Prostate gland (tissue), 2 donors: ENCODE measurements at regions not wholly inside any gene's neighbourhood (a gene's known extent, or its start where the extent isn't known, plus 50 kb on each side); places are given as distances from the start of the nearest gene placed in this dataset.

Experiments
- DNase-seq: peaks from one replicate; pipeline ENCODE4 v3.0.0-alpha.2; 2019; ENCODE audit warnings: low spot score
- H3K27ac ChIP-seq, 2 donors: fragments of 200-600 bp; sonication (generic); 2 replicates each; pipeline ENCODE4 v1.5.1; 2017 to 2019
- H3K27me3 ChIP-seq: fragments of 200-600 bp; sonication (generic); replicated peaks from 2 replicates; pipeline ENCODE4 v1.5.1; 2019; ENCODE audit not compliant: insufficient read depth
- H3K36me3 ChIP-seq, 2 donors: fragments of 200-600 bp; sonication (generic); 1 replicate in 1 of 2; 2 replicates in 1 of 2; pipeline versions ENCODE4 v1.5.1 to v1.8.1; 2017 to 2019
- H3K4me1 ChIP-seq: fragments of 200-600 bp; sonication (generic); replicated peaks from 2 replicates; pipeline ENCODE4 v1.5.1; 2019
- H3K4me3 ChIP-seq, 2 donors: fragments of 200-600 bp; sonication (generic); 2 replicates each; pipeline ENCODE4 v1.5.1; 2017 to 2019
- H3K9me3 ChIP-seq: fragments of 200-600 bp; sonication (generic); 2 replicates; pipeline ENCODE4 v1.5.1; 2017
- POLR2A ChIP-seq: fragments of 450-650 bp; IDR thresholded peaks from one replicate; pipeline ENCODE4 v1.6.1; 2016; ENCODE audit warnings: antibody characterized with exemption, mild to moderate bottlenecking
- POLR2AphosphoS5 ChIP-seq: sonication (generic); formaldehyde crosslinking; IDR thresholded peaks from one replicate; pipeline ENCODE4 v1.6.1; 2017; ENCODE audit warnings: antibody characterized with exemption
- WGBS: methylation state at CpG from one replicate; pipeline ENCODE4 v1.1.5; 2018; 5-methylcytosine and 5-hydroxymethylcytosine counted together
- intact Hi-C: fragments of 100-400 bp; cut with DNase I; formaldehyde crosslinking; loops from one replicate; pipeline ENCODE4 v1.14.2; 2022
- TF ChIP-seq, protein P1 (sequence below), 4 experiments: fragments of 200-600 bp in 2 of 4; fragments of 450-650 bp in 2 of 4; sonication (generic) in 2 of 4; IDR thresholded peaks; 1 replicate in 3 of 4; 2 replicates in 1 of 4; pipeline ENCODE4 v1.5.1; 2016 to 2019; ENCODE audit warnings: antibody characterized with exemption in 4 of 4, mild to moderate bottlenecking in 2 of 4, moderate library complexity in 2 of 4

- TF ChIP-seq, protein P1, sequence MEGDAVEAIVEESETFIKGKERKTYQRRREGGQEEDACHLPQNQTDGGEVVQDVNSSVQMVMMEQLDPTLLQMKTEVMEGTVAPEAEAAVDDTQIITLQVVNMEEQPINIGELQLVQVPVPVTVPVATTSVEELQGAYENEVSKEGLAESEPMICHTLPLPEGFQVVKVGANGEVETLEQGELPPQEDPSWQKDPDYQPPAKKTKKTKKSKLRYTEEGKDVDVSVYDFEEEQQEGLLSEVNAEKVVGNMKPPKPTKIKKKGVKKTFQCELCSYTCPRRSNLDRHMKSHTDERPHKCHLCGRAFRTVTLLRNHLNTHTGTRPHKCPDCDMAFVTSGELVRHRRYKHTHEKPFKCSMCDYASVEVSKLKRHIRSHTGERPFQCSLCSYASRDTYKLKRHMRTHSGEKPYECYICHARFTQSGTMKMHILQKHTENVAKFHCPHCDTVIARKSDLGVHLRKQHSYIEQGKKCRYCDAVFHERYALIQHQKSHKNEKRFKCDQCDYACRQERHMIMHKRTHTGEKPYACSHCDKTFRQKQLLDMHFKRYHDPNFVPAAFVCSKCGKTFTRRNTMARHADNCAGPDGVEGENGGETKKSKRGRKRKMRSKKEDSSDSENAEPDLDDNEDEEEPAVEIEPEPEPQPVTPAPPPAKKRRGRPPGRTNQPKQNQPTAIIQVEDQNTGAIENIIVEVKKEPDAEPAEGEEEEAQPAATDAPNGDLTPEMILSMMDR (IDR thresholded peaks at IDR 0.05): no peak
- TF ChIP-seq POLR2AphosphoS5 (no peak), POLR2A (no peak)
- H3K4me3 ChIP-seq: no peak overlapping the region
These were observed 214.7 kb upstream of the XYLT1 start for GRCh38 chr16:17685447-17685846.

GRCh38 chr16:17683281-17683680 is 212.5 kb upstream of the XYLT1 start:
- no peak for DNase-seq
- Histone ChIP-seq H3K27ac (no peak overlapping the region), H3K27me3 (no peaks in the 10 kb centered on the region), H3K9me3 (no peaks in the 10 kb centered on the region), H3K36me3 (no peaks in the 10 kb centered on the region), H3K4me3 (no peak overlapping the region), H3K4me1 (no peaks in the 10 kb centered on the region)
- WGBS: 58% methylated on average over 3 of the region's 3 CpGs
- TF ChIP-seq POLR2A (no peak), POLR2AphosphoS5 (no peak)
- TF ChIP-seq, protein P1 (IDR thresholded peaks at IDR 0.05): no peak
- intact Hi-C loops: no loop called here

More at GRCh38 chr16:17685447-17685846, 214.7 kb upstream of the XYLT1 start:
- H3K36me3 ChIP-seq: no peaks in the 10 kb centered on the region
- intact Hi-C loops: no loop called here
- no peaks in the 10 kb centered on the region for H3K9me3 ChIP-seq
- H3K27ac ChIP-seq: no peak overlapping the region
- no peak for DNase-seq
- H3K4me1 ChIP-seq: no peaks in the 10 kb centered on the region
- H3K27me3 ChIP-seq: no peaks in the 10 kb centered on the region

DNA sequence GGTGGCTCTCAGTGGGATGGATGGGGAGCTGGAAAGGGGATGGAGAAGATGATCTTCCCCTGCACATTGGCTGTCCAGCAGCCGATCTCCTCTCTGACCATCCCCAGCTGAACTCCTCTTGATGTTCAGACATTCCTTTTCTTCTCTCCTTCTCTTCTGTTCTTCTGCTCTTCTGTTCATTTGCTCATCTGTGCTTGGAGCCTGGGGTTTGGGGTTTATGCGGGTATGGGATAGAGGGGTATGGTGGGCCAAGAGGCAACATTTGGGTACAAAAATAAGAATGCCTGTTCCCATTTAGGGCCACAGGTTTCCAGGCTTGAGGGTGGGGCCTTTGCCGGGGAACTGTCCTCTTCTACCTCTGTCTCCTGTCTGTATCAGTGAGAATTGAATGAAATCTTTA is 205.4 kb upstream of the XYLT1 start:
- Histone ChIP-seq H3K4me1 (no peaks in the 10 kb centered on the region), H3K27me3 (no peaks in the 10 kb centered on the region), H3K27ac (no peak overlapping the region), H3K4me3 (no peak overlapping the region), H3K36me3 (no peaks in the 10 kb centered on the region), H3K9me3 (no peaks in the 10 kb centered on the region)
- intact Hi-C loops: no loop called here
- TF ChIP-seq POLR2A: no peak
- TF ChIP-seq, protein P1 (IDR thresholded peaks at IDR 0.05): no peak
- no peak for TF ChIP-seq POLR2AphosphoS5
- DNase-seq: no peak
- 92% methylated on average over 3 of the region's 3 CpGs for WGBS

- H3K27me3 ChIP-seq: no peaks in the 10 kb centered on the region
- H3K27ac ChIP-seq: no peak overlapping the region
- no peak overlapping the region for H3K4me3 ChIP-seq
- H3K4me1 ChIP-seq: no peaks in the 10 kb centered on the region
- no peaks in the 10 kb centered on the region for H3K9me3 ChIP-seq
- intact Hi-C loops: no loop called here
- WGBS: 67% methylated on average over 3 of the region's 3 CpGs
- TF ChIP-seq, protein P1 (IDR thresholded peaks at IDR 0.05): no peak
- no peak for TF ChIP-seq POLR2A
- TF ChIP-seq POLR2AphosphoS5: no peak
- no peaks in the 10 kb centered on the region for H3K36me3 ChIP-seq
- DNase-seq: no peak
These were observed 197.6 kb upstream of the XYLT1 start for GRCh38 chr16:17668386-17668785.

DNA sequence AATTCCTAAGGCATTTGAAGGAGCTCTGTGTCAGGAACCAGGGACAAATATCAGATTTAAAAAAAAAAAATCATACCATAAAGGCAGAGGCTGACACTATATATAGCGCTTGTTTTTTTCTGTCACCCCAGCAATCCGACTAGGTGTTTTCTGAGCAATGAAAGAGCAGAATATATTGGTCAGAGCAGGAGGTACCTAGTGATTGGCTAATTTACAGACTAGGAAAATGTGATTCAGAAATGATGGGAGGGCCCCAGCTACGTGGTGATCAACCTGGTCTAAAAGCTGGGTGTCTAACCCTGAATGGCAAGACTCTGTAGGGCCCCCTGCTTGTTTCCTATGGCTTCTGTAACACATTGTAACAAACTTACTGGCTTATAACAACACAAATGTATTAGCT is 195.5 kb upstream of the XYLT1 start:
- WGBS: 63% methylated on average over 3 of the region's 3 CpGs
- Histone ChIP-seq H3K4me3 (no peak overlapping the region), H3K36me3 (no peaks in the 10 kb centered on the region), H3K27me3 (no peaks in the 10 kb centered on the region), H3K4me1 (no peaks in the 10 kb centered on the region), H3K27ac (no peak overlapping the region), H3K9me3 (no peaks in the 10 kb centered on the region)
- no peak for TF ChIP-seq POLR2AphosphoS5
- no peak for TF ChIP-seq POLR2A
- TF ChIP-seq, protein P1 (IDR thresholded peaks at IDR 0.05): no peak
- intact Hi-C loops: no loop called here
- DNase-seq: no peak
